ENCODE measurements at regions not wholly inside any gene's neighbourhood (a gene's known extent, or its start where the extent isn't known, plus 50 kb on each side); places are given as distances from the start of the nearest gene placed in this dataset.

- no peaks in the 10 kb centered on the region for H3K4me1 Mint-ChIP-seq (ENCODE audit: low read depth, unreplicated experiment)
- H3K4me3 Mint-ChIP-seq (ENCODE audit: unreplicated experiment) = no peak overlapping the region
- no peaks in the 10 kb centered on the region for H3K36me3 Mint-ChIP-seq (ENCODE audit: unreplicated experiment)
- no peak overlapping the region for H3K27ac Mint-ChIP-seq (ENCODE audit: unreplicated experiment)
- TF ChIP-seq, protein P1, sequence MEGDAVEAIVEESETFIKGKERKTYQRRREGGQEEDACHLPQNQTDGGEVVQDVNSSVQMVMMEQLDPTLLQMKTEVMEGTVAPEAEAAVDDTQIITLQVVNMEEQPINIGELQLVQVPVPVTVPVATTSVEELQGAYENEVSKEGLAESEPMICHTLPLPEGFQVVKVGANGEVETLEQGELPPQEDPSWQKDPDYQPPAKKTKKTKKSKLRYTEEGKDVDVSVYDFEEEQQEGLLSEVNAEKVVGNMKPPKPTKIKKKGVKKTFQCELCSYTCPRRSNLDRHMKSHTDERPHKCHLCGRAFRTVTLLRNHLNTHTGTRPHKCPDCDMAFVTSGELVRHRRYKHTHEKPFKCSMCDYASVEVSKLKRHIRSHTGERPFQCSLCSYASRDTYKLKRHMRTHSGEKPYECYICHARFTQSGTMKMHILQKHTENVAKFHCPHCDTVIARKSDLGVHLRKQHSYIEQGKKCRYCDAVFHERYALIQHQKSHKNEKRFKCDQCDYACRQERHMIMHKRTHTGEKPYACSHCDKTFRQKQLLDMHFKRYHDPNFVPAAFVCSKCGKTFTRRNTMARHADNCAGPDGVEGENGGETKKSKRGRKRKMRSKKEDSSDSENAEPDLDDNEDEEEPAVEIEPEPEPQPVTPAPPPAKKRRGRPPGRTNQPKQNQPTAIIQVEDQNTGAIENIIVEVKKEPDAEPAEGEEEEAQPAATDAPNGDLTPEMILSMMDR (IDR thresholded peaks at IDR 0.05; ENCODE audit: partially characterized antibody, unreplicated experiment) = no peak
- no peaks in the 10 kb centered on the region for H3K9me3 Mint-ChIP-seq (ENCODE audit: unreplicated experiment)
- DNase-seq = no peak
- H3K27me3 Mint-ChIP-seq (ENCODE audit: unreplicated experiment) = peaks cover 2% of the 10 kb centered on the region
These were observed 228.9 kb upstream of the SNX2 start for GRCh38 chr5:122545986-122546385.

DNA sequence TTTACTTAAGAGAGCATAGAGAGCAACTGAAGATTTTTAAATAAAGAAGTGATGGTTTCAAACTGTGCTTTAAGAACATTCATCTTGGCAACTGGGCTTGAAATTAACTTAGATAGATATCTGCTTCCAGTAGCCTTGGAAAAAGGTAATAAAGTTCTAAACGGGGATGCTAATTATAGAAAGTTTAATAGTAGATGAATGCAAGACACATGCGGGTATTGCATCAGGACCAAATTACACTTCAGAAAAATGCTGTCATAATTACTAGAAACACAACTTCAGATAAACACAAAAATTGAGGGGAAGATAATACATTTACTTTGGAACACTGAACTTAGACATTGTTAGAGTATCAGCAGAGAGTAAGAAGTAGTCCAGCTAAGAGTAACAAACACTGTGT is 227.7 kb upstream of the SNX2 start:
- Mint-ChIP-seq H3K27ac (ENCODE audit: unreplicated experiment) (no peak overlapping the region), H3K36me3 (ENCODE audit: unreplicated experiment) (no peaks in the 10 kb centered on the region), H3K27me3 (ENCODE audit: unreplicated experiment) (peaks cover 2% of the 10 kb centered on the region), H3K4me1 (ENCODE audit: low read depth, unreplicated experiment) (no peaks in the 10 kb centered on the region), H3K4me3 (ENCODE audit: unreplicated experiment) (no peak overlapping the region), H3K9me3 (ENCODE audit: unreplicated experiment) (no peaks in the 10 kb centered on the region)
- no peak for DNase-seq
- TF ChIP-seq, protein P1 (IDR thresholded peaks at IDR 0.05; ENCODE audit: partially characterized antibody, unreplicated experiment) = no peak

- Mint-ChIP-seq H3K9me3 (ENCODE audit: unreplicated experiment) (no peaks in the 10 kb centered on the region), H3K4me1 (ENCODE audit: low read depth, unreplicated experiment) (no peaks in the 10 kb centered on the region), H3K4me3 (ENCODE audit: unreplicated experiment) (no peak overlapping the region), H3K27me3 (ENCODE audit: unreplicated experiment) (peaks cover 2% of the 10 kb centered on the region), H3K36me3 (ENCODE audit: unreplicated experiment) (no peaks in the 10 kb centered on the region), H3K27ac (ENCODE audit: unreplicated experiment) (no peak overlapping the region)
- TF ChIP-seq, protein P1 (IDR thresholded peaks at IDR 0.05; ENCODE audit: partially characterized antibody, unreplicated experiment) = no peak
- no peak for DNase-seq
These were observed 227.2 kb upstream of the SNX2 start for GRCh38 chr5:122547669-122548068.

DNA sequence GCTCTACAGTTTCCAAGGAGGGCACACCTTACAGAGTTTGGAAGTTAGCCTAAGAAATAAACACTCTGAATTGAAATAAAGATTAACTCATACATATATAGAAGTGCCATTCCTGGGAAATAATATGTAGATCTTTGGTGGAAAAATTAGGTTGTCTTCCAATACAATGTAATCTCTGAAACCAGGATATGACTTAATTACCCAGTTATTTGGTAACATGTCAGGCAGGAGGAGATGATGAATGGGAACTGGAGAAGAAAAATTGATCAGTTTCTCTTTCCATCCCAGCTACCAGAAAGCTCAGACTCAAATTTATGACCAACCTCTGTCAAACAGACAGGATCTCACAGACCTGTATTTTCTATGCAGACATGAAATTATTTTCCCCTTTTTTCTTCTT is 215.2 kb upstream of the SNX2 start:
- H3K36me3 Mint-ChIP-seq (ENCODE audit: unreplicated experiment) = no peaks in the 10 kb centered on the region
- no peak overlapping the region for H3K4me3 Mint-ChIP-seq (ENCODE audit: unreplicated experiment)
- TF ChIP-seq, protein P1 (IDR thresholded peaks at IDR 0.05; ENCODE audit: partially characterized antibody, unreplicated experiment) = no peak
- H3K27me3 Mint-ChIP-seq (ENCODE audit: unreplicated experiment) = no peaks in the 10 kb centered on the region
- H3K27ac Mint-ChIP-seq (ENCODE audit: unreplicated experiment) = no peak overlapping the region
- H3K9me3 Mint-ChIP-seq (ENCODE audit: unreplicated experiment) = peaks cover 1% of the 10 kb centered on the region
- no peak for DNase-seq
- no peaks in the 10 kb centered on the region for H3K4me1 Mint-ChIP-seq (ENCODE audit: low read depth, unreplicated experiment)

- no peak for DNase-seq
- Mint-ChIP-seq H3K36me3 (ENCODE audit: unreplicated experiment) (no peaks in the 10 kb centered on the region), H3K9me3 (ENCODE audit: unreplicated experiment) (peaks cover 1% of the 10 kb centered on the region), H3K4me1 (ENCODE audit: low read depth, unreplicated experiment) (no peaks in the 10 kb centered on the region), H3K27ac (ENCODE audit: unreplicated experiment) (no peak overlapping the region), H3K27me3 (ENCODE audit: unreplicated experiment) (no peaks in the 10 kb centered on the region), H3K4me3 (ENCODE audit: unreplicated experiment) (no peak overlapping the region)
- TF ChIP-seq, protein P1 (IDR thresholded peaks at IDR 0.05; ENCODE audit: partially characterized antibody, unreplicated experiment) = no peak
These were observed 213.7 kb upstream of the SNX2 start for GRCh38 chr5:122561209-122561608.
